GM12891 (cell line): ENCODE measurements at regions not wholly inside any gene's neighbourhood (a gene's known extent, or its start where the extent isn't known, plus 50 kb on each side); places are given as distances from the start of the nearest gene placed in this dataset.

Experiments used
- POLR2A ChIP-seq: IDR thresholded peaks from 2 replicates; pipeline ENCODE4 v1.6.1; 2011; ENCODE audit warnings: low read depth, low read length, control low read depth
- POLR2AphosphoS5 ChIP-seq: IDR thresholded peaks from 2 replicates; pipeline ENCODE4 v1.6.1; 2011; ENCODE audit warnings: low read depth, low read length, control low read depth
- POU2F2 ChIP-seq: IDR thresholded peaks from 2 replicates; pipeline ENCODE4 v1.6.1; 2011; ENCODE audit warnings: low read depth, mild to moderate bottlenecking, control low read depth, low read length, moderate library complexity
- SPI1 ChIP-seq: IDR thresholded peaks from 2 replicates; pipeline ENCODE4 v1.6.1; 2011; ENCODE audit warnings: low read depth, low read length, control low read depth
- TAF1 ChIP-seq: IDR thresholded peaks from 2 replicates; pipeline ENCODE4 v1.6.1; 2011; ENCODE audit warnings: low read depth, low read length, control low read depth

GRCh38 chr2:183991968-183992367, 606.4 kb upstream of the ZNF804A start:
- TF ChIP-seq POLR2A = no peak
- no peak for TF ChIP-seq TAF1
- TF ChIP-seq SPI1 = no peak
- no peak for TF ChIP-seq POLR2AphosphoS5
- TF ChIP-seq POU2F2 = no peak
